ENCODE measurements at regions not wholly inside any gene's neighbourhood (a gene's known extent, or its start where the extent isn't known, plus 50 kb on each side); places are given as distances from the start of the nearest gene placed in this dataset.
"Not testable (repeated sequence)": the region's sequence is repeated elsewhere in the genome, so short reads cannot be mapped to it uniquely, and the experiment has no call there.

GRCh38 chr7:142476077-142476476, 218.2 kb upstream of the PRSS58 start:
- DNase-seq (ENCODE audit: low read depth, low spot score) = no peak
- Histone ChIP-seq H3K27ac (no peak overlapping the region), H3K4me3 (no peak overlapping the region), H3K9ac (ENCODE audit: insufficient read length) (no peak overlapping the region), H3K36me3 (ENCODE audit: insufficient read depth, low read length) (no peaks in the 10 kb centered on the region), H3K9me3 (ENCODE audit: low read depth, low read length) (no peaks in the 10 kb centered on the region)
- TF ChIP-seq POLR2AphosphoS5 (IDR thresholded peaks at IDR 0.05; ENCODE audit: borderline replicate concordance, low read depth, low read length) (no peak), FOXP2 (optimal IDR thresholded peaks at IDR 0.05; ENCODE audit: control extremely low read depth, extremely low read length, insufficient read depth) (no peak), EZH2 (IDR thresholded peaks at IDR 0.05) (no peak)

GRCh38 chr7:142471820-142472219, 214.0 kb upstream of the PRSS58 start:
- H3K9ac ChIP-seq (ENCODE audit: insufficient read length) = no peak overlapping the region
- DNase-seq (ENCODE audit: low read depth, low spot score) = no peak
- no peaks in the 10 kb centered on the region for H3K36me3 ChIP-seq (ENCODE audit: insufficient read depth, low read length)
- no peak overlapping the region for H3K4me3 ChIP-seq
- TF ChIP-seq POLR2AphosphoS5 (IDR thresholded peaks at IDR 0.05; ENCODE audit: borderline replicate concordance, low read depth, low read length) (no peak), EZH2 (IDR thresholded peaks at IDR 0.05) (no peak), FOXP2 (optimal IDR thresholded peaks at IDR 0.05; ENCODE audit: control extremely low read depth, extremely low read length, insufficient read depth) (no peak)
- H3K27ac ChIP-seq = no peak overlapping the region
- H3K9me3 ChIP-seq (ENCODE audit: low read depth, low read length) = no peaks in the 10 kb centered on the region

- H3K4me3 ChIP-seq = no peak overlapping the region
- H3K9me3 ChIP-seq (ENCODE audit: low read depth, low read length) = no peaks in the 10 kb centered on the region
- no peak for DNase-seq (ENCODE audit: low read depth, low spot score)
- no peak for TF ChIP-seq EZH2 (IDR thresholded peaks at IDR 0.05)
- no peak for TF ChIP-seq POLR2AphosphoS5 (IDR thresholded peaks at IDR 0.05; ENCODE audit: borderline replicate concordance, low read depth, low read length)
- TF ChIP-seq FOXP2 (optimal IDR thresholded peaks at IDR 0.05; ENCODE audit: control extremely low read depth, extremely low read length, insufficient read depth) = no peak
- no peaks in the 10 kb centered on the region for H3K36me3 ChIP-seq (ENCODE audit: insufficient read depth, low read length)
- H3K27ac ChIP-seq = no peak overlapping the region
- H3K9ac ChIP-seq (ENCODE audit: insufficient read length) = no peak overlapping the region
Observed at GRCh38 chr7:142470544-142470830, 212.6 kb upstream of the PRSS58 start.

GRCh38 chr7:142469696-142470543, 212.1 kb upstream of the PRSS58 start:
- Histone ChIP-seq H3K9ac (ENCODE audit: insufficient read length) (no peak overlapping the region), H3K27ac (no peak overlapping the region), H3K36me3 (ENCODE audit: insufficient read depth, low read length) (no peaks in the 10 kb centered on the region), H3K4me3 (no peak overlapping the region), H3K9me3 (ENCODE audit: low read depth, low read length) (no peaks in the 10 kb centered on the region)
- DNase-seq (ENCODE audit: low read depth, low spot score) = no peak
- TF ChIP-seq POLR2AphosphoS5 (IDR thresholded peaks at IDR 0.05; ENCODE audit: borderline replicate concordance, low read depth, low read length) (no peak), EZH2 (IDR thresholded peaks at IDR 0.05) (no peak), FOXP2 (optimal IDR thresholded peaks at IDR 0.05; ENCODE audit: control extremely low read depth, extremely low read length, insufficient read depth) (no peak)

- no peak overlapping the region for H3K9ac ChIP-seq (ENCODE audit: insufficient read length)
- DNase-seq (ENCODE audit: low read depth, low spot score) = no peak
- H3K27ac ChIP-seq = no peak overlapping the region
- no peaks in the 10 kb centered on the region for H3K36me3 ChIP-seq (ENCODE audit: insufficient read depth, low read length)
- no peaks in the 10 kb centered on the region for H3K9me3 ChIP-seq (ENCODE audit: low read depth, low read length)
- TF ChIP-seq FOXP2 (optimal IDR thresholded peaks at IDR 0.05; ENCODE audit: control extremely low read depth, extremely low read length, insufficient read depth) (no peak), EZH2 (IDR thresholded peaks at IDR 0.05) (no peak), POLR2AphosphoS5 (IDR thresholded peaks at IDR 0.05; ENCODE audit: borderline replicate concordance, low read depth, low read length) (no peak)
- H3K4me3 ChIP-seq = no peak overlapping the region
Observed at GRCh38 chr7:142468871-142469665, 211.2 kb upstream of the PRSS58 start.

GRCh38 chr7:142467056-142467655, 209.3 kb upstream of the PRSS58 start:
- not testable (repeated sequence) for H3K9me3 ChIP-seq (ENCODE audit: low read depth, low read length); DNase-seq (ENCODE audit: low read depth, low spot score); H3K36me3 ChIP-seq (ENCODE audit: insufficient read depth, low read length); H3K9ac ChIP-seq (ENCODE audit: insufficient read length); H3K27ac ChIP-seq; H3K4me3 ChIP-seq

- H3K9ac ChIP-seq (ENCODE audit: insufficient read length) = no peak overlapping the region
- no peaks in the 10 kb centered on the region for H3K9me3 ChIP-seq (ENCODE audit: low read depth, low read length)
- no peaks in the 10 kb centered on the region for H3K36me3 ChIP-seq (ENCODE audit: insufficient read depth, low read length)
- H3K27ac ChIP-seq = no peak overlapping the region
- no peak for DNase-seq (ENCODE audit: low read depth, low spot score)
- TF ChIP-seq FOXP2 (optimal IDR thresholded peaks at IDR 0.05; ENCODE audit: control extremely low read depth, extremely low read length, insufficient read depth) (no peak), POLR2AphosphoS5 (IDR thresholded peaks at IDR 0.05; ENCODE audit: borderline replicate concordance, low read depth, low read length) (no peak), EZH2 (IDR thresholded peaks at IDR 0.05) (no peak)
- H3K4me3 ChIP-seq = no peak overlapping the region
Observed at GRCh38 chr7:142463401-142463850, 205.6 kb upstream of the PRSS58 start.

- Histone ChIP-seq H3K36me3 (ENCODE audit: insufficient read depth, low read length) (no peaks in the 10 kb centered on the region), H3K9ac (ENCODE audit: insufficient read length) (no peak overlapping the region), H3K9me3 (ENCODE audit: low read depth, low read length) (no peaks in the 10 kb centered on the region), H3K27ac (no peak overlapping the region), H3K4me3 (no peak overlapping the region)
- TF ChIP-seq FOXP2 (optimal IDR thresholded peaks at IDR 0.05; ENCODE audit: control extremely low read depth, extremely low read length, insufficient read depth) (no peak), POLR2AphosphoS5 (IDR thresholded peaks at IDR 0.05; ENCODE audit: borderline replicate concordance, low read depth, low read length) (no peak), EZH2 (IDR thresholded peaks at IDR 0.05) (no peak)
- no peak for DNase-seq (ENCODE audit: low read depth, low spot score)
Observed at GRCh38 chr7:142461437-142461836, 203.6 kb upstream of the PRSS58 start.

Measured in SK-N-MC (cell line).